ENCODE measurements at regions not wholly inside any gene's neighbourhood (a gene's known extent, or its start where the extent isn't known, plus 50 kb on each side); places are given as distances from the start of the nearest gene placed in this dataset.
"Not testable (repeated sequence)": the region's sequence is repeated elsewhere in the genome, so short reads cannot be mapped to it uniquely, and the experiment has no call there.

- DNase-seq (ENCODE audit: low read depth): no peak
Measured at GRCh38 chr3:190192087-190192486, 71.4 kb upstream of the P3H2 start.

- no peak for DNase-seq (ENCODE audit: low read depth)
Measured at GRCh38 chr3:190188197-190188596, 67.5 kb upstream of the P3H2 start.

- peak; percentile 96 for DNase-seq (ENCODE audit: low read depth)
Measured at GRCh38 chr3:190183121-190183520, 62.4 kb upstream of the P3H2 start.

- no peak for DNase-seq (ENCODE audit: low read depth)
Measured at GRCh38 chr3:190182418-190183043, 61.8 kb upstream of the P3H2 start.

- DNase-seq (ENCODE audit: low read depth): no peak
Measured at GRCh38 chr3:190180268-190180667, 59.6 kb upstream of the P3H2 start.

GRCh38 chr3:190178779-190179178 is 58.1 kb upstream of the P3H2 start:
- no peak for DNase-seq (ENCODE audit: low read depth)

- not testable (repeated sequence) for DNase-seq (ENCODE audit: low read depth)
Measured at GRCh38 chr3:190176933-190177525, 56.3 kb upstream of the P3H2 start.

GRCh38 chr3:190176106-190176505 is 55.4 kb upstream of the P3H2 start:
- DNase-seq (ENCODE audit: low read depth): not testable (repeated sequence)

GRCh38 chr3:190175490-190175889 is 54.8 kb upstream of the P3H2 start:
- no peak for DNase-seq (ENCODE audit: low read depth)

- DNase-seq (ENCODE audit: low read depth): no peak
Measured at GRCh38 chr3:190174471-190174870, 53.8 kb upstream of the P3H2 start.

- DNase-seq (ENCODE audit: low read depth): no peak
Measured at GRCh38 chr3:190173426-190173825, 52.7 kb upstream of the P3H2 start.

- no peak for DNase-seq (ENCODE audit: low read depth)
Measured at GRCh38 chr3:190172751-190173150, 52.1 kb upstream of the P3H2 start.

Data from GM04503 (cell line).